ENCODE measurements at regions not wholly inside any gene's neighbourhood (a gene's known extent, or its start where the extent isn't known, plus 50 kb on each side); places are given as distances from the start of the nearest gene placed in this dataset.

DNA sequence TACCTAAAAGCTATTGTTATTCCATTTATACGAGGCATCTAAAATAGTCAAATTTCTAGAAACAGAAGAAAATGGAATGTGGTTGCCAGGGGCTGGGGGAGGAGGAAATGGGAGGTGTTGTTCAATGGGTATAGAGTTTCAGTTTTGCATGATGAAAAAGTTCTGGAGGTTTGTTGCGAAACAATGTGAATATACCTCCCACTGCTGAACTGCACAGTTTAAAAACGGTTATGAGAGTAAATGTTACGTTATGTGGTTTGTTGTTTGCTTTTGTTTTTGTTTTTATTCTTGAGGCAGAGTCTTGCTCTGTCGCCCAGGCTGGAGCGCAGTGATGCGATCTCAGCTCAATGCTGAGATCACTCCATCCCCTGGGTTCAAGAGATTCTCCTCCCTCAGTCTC lies 64.9 kb upstream of the NRBF2 start:
- 82% methylated on average over 7 of the region's 7 CpGs for WGBS (ENCODE audit: low lambda C conversion rate, missing lambda C conversion rate)
- Histone ChIP-seq H3K4me2 (no peak overlapping the region), H3K79me2 (no peaks in the 10 kb centered on the region), H3K4me3 (no peak overlapping the region), H3K27ac (no peak overlapping the region), H3K36me3 (replicated peaks; ENCODE audit: insufficient read depth, low read depth) (no peaks in the 10 kb centered on the region), H3K27me3 (peaks cover 3% of the 10 kb centered on the region), H3K4me1 (ENCODE audit: insufficient read depth) (no peaks in the 10 kb centered on the region), H4K20me1 (ENCODE audit: insufficient read depth, poor library complexity, severe bottlenecking) (no peaks in the 10 kb centered on the region), H3K9me3 (ENCODE audit: low read depth) (no peaks in the 10 kb centered on the region), H3K9me2 (replicated peaks; ENCODE audit: insufficient read depth) (no peaks in the 10 kb centered on the region), H2AFZ (no peak overlapping the region)
- no peak for TF ChIP-seq EZH2phosphoT487 (IDR thresholded peaks at IDR 0.05; ENCODE audit: low read depth, severe bottlenecking, unreplicated experiment)
- TF ChIP-seq, protein P1, sequence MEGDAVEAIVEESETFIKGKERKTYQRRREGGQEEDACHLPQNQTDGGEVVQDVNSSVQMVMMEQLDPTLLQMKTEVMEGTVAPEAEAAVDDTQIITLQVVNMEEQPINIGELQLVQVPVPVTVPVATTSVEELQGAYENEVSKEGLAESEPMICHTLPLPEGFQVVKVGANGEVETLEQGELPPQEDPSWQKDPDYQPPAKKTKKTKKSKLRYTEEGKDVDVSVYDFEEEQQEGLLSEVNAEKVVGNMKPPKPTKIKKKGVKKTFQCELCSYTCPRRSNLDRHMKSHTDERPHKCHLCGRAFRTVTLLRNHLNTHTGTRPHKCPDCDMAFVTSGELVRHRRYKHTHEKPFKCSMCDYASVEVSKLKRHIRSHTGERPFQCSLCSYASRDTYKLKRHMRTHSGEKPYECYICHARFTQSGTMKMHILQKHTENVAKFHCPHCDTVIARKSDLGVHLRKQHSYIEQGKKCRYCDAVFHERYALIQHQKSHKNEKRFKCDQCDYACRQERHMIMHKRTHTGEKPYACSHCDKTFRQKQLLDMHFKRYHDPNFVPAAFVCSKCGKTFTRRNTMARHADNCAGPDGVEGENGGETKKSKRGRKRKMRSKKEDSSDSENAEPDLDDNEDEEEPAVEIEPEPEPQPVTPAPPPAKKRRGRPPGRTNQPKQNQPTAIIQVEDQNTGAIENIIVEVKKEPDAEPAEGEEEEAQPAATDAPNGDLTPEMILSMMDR (IDR thresholded peaks at IDR 0.05; ENCODE audit: poor library complexity): no peak
- TF ChIP-seq EZH2 (IDR thresholded peaks at IDR 0.05; ENCODE audit: borderline replicate concordance): no peak
- DNase-seq (ENCODE audit: low spot score): no peak

GRCh38 chr10:63066606-63067005 lies 66.5 kb upstream of the NRBF2 start:
- WGBS (ENCODE audit: low lambda C conversion rate, missing lambda C conversion rate): 88% methylated on average over 5 of the region's 5 CpGs
- no peaks in the 10 kb centered on the region for H3K9me3 ChIP-seq (ENCODE audit: low read depth)
- H3K9me2 ChIP-seq (replicated peaks; ENCODE audit: insufficient read depth): no peaks in the 10 kb centered on the region
- H3K27me3 ChIP-seq: peaks cover 3% of the 10 kb centered on the region
- no peak overlapping the region for H2AFZ ChIP-seq
- H3K4me1 ChIP-seq (ENCODE audit: insufficient read depth): no peaks in the 10 kb centered on the region
- H3K27ac ChIP-seq: no peak overlapping the region
- DNase-seq (ENCODE audit: low spot score): no peak
- H3K4me2 ChIP-seq: no peak overlapping the region
- H3K4me3 ChIP-seq: no peak overlapping the region
- H3K79me2 ChIP-seq: no peaks in the 10 kb centered on the region
- TF ChIP-seq, protein P1 (IDR thresholded peaks at IDR 0.05; ENCODE audit: poor library complexity): no peak
- TF ChIP-seq EZH2phosphoT487 (IDR thresholded peaks at IDR 0.05; ENCODE audit: low read depth, severe bottlenecking, unreplicated experiment): no peak
- no peak for TF ChIP-seq EZH2 (IDR thresholded peaks at IDR 0.05; ENCODE audit: borderline replicate concordance)
- H3K36me3 ChIP-seq (replicated peaks; ENCODE audit: insufficient read depth, low read depth): no peaks in the 10 kb centered on the region
- no peaks in the 10 kb centered on the region for H4K20me1 ChIP-seq (ENCODE audit: insufficient read depth, poor library complexity, severe bottlenecking)

DNA sequence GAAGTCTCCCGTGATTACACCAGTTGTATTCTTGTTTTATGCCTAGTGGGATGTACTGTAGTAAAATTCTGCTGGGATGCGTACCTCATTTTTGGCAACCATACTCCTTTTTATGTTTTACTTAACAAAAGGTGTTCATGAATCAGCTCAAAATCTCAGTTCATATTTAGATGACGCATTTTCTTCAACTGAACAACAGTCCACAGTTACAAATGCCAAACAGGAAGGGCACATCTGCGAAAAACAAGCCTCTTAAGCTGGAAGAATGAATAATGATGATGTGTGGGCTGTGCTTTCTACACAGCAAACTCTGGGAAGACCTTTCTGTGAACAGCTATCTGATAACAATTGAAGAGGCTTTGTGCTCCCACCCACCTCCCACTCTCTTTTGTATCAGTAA lies 68.4 kb upstream of the NRBF2 start:
- no peak for DNase-seq (ENCODE audit: low spot score)
- 65% methylated on average over 4 of the region's 4 CpGs for WGBS (ENCODE audit: low lambda C conversion rate, missing lambda C conversion rate)
- no peak for TF ChIP-seq EZH2 (IDR thresholded peaks at IDR 0.05; ENCODE audit: borderline replicate concordance)
- TF ChIP-seq, protein P1 (IDR thresholded peaks at IDR 0.05; ENCODE audit: poor library complexity): no peak
- TF ChIP-seq EZH2phosphoT487 (IDR thresholded peaks at IDR 0.05; ENCODE audit: low read depth, severe bottlenecking, unreplicated experiment): no peak
- no peaks in the 10 kb centered on the region for H3K79me2 ChIP-seq
- H3K4me2 ChIP-seq: no peak overlapping the region
- H2AFZ ChIP-seq: no peak overlapping the region
- H3K4me3 ChIP-seq: no peak overlapping the region
- no peaks in the 10 kb centered on the region for H3K27me3 ChIP-seq
- no peaks in the 10 kb centered on the region for H3K36me3 ChIP-seq (replicated peaks; ENCODE audit: insufficient read depth, low read depth)
- H4K20me1 ChIP-seq (ENCODE audit: insufficient read depth, poor library complexity, severe bottlenecking): no peaks in the 10 kb centered on the region
- no peak overlapping the region for H3K27ac ChIP-seq
- H3K9me2 ChIP-seq (replicated peaks; ENCODE audit: insufficient read depth): no peaks in the 10 kb centered on the region
- no peaks in the 10 kb centered on the region for H3K9me3 ChIP-seq (ENCODE audit: low read depth)
- H3K4me1 ChIP-seq (ENCODE audit: insufficient read depth): no peaks in the 10 kb centered on the region

- no peak overlapping the region for H3K4me3 ChIP-seq
- H3K4me1 ChIP-seq (ENCODE audit: insufficient read depth): no peaks in the 10 kb centered on the region
- no peak overlapping the region for H2AFZ ChIP-seq
- H3K27ac ChIP-seq: no peak overlapping the region
- no peaks in the 10 kb centered on the region for H3K79me2 ChIP-seq
- H3K27me3 ChIP-seq: no peaks in the 10 kb centered on the region
- no peaks in the 10 kb centered on the region for H3K9me3 ChIP-seq (ENCODE audit: low read depth)
- H3K4me2 ChIP-seq: no peak overlapping the region
- no peaks in the 10 kb centered on the region for H3K36me3 ChIP-seq (replicated peaks; ENCODE audit: insufficient read depth, low read depth)
- DNase-seq (ENCODE audit: low spot score): no peak
- TF ChIP-seq EZH2 (IDR thresholded peaks at IDR 0.05; ENCODE audit: borderline replicate concordance) (no peak), EZH2phosphoT487 (IDR thresholded peaks at IDR 0.05; ENCODE audit: low read depth, severe bottlenecking, unreplicated experiment) (no peak)
- TF ChIP-seq, protein P1 (IDR thresholded peaks at IDR 0.05; ENCODE audit: poor library complexity): no peak
- H4K20me1 ChIP-seq (ENCODE audit: insufficient read depth, poor library complexity, severe bottlenecking): no peaks in the 10 kb centered on the region
- H3K9me2 ChIP-seq (replicated peaks; ENCODE audit: insufficient read depth): no peaks in the 10 kb centered on the region
These were observed 74.9 kb upstream of the NRBF2 start for GRCh38 chr10:63058236-63058635.

All from hepatocyte (in vitro differentiated cells).